Dendritic cell treated with granulocyte-macrophage colony-stimulating factor and Interleukin-4, amounts not matched to agents 40 ng/mL and 50 ng/mL, for 4 days (primary cell): ENCODE measurements at regions not wholly inside any gene's neighbourhood (a gene's known extent, or its start where the extent isn't known, plus 50 kb on each side); places are given as distances from the start of the nearest gene placed in this dataset.
"Not testable (repeated sequence)": the region's sequence is repeated elsewhere in the genome, so short reads cannot be mapped to it uniquely, and the experiment has no call there.

Experiments
- H3K27ac Mint-ChIP-seq: one replicate; pipeline ENCODE4 v1.8.0; 2022; ENCODE audit warnings: mild to moderate bottlenecking, mixed read lengths
- H3K27me3 Mint-ChIP-seq: one replicate; pipeline ENCODE4 v1.8.0; 2022; ENCODE audit warnings: mild to moderate bottlenecking, mixed read lengths
- H3K36me3 Mint-ChIP-seq: one replicate; pipeline ENCODE4 v1.8.0; 2022; ENCODE audit warnings: low read depth, mixed read lengths
- H3K4me1 Mint-ChIP-seq: one replicate; pipeline ENCODE4 v1.8.0; 2022; ENCODE audit warnings: low read depth, mixed read lengths
- H3K4me3 Mint-ChIP-seq: one replicate; pipeline ENCODE4 v1.8.0; 2022; ENCODE audit warnings: mild to moderate bottlenecking, moderate library complexity, mixed read lengths
- H3K9me3 Mint-ChIP-seq: one replicate; pipeline ENCODE4 v1.8.0; 2022; ENCODE audit warnings: mixed read lengths
- intact Hi-C: fragments of 100-400 bp; cut with micrococcal nuclease; formaldehyde crosslinking; loops from one replicate; pipeline ENCODE4 v1.15.0; 2022

- H3K36me3 Mint-ChIP-seq = no peaks in the 10 kb centered on the region
- peaks cover 42% of the 10 kb centered on the region for H3K9me3 Mint-ChIP-seq
- H3K4me3 Mint-ChIP-seq = no peak overlapping the region
- H3K4me1 Mint-ChIP-seq = no peaks in the 10 kb centered on the region
- intact Hi-C loops = no loop called here
- H3K27ac Mint-ChIP-seq = no peak overlapping the region
- no peaks in the 10 kb centered on the region for H3K27me3 Mint-ChIP-seq
These were observed 627.1 kb downstream of the MCTP2 start for GRCh38 chr15:94858449-94858848.

GRCh38 chr15:94858920-94859319, 627.6 kb downstream of the MCTP2 start:
- Mint-ChIP-seq H3K27ac (no peak overlapping the region), H3K4me3 (no peak overlapping the region), H3K36me3 (no peaks in the 10 kb centered on the region), H3K9me3 (peaks cover 42% of the 10 kb centered on the region), H3K4me1 (no peaks in the 10 kb centered on the region), H3K27me3 (no peaks in the 10 kb centered on the region)
- intact Hi-C loops = no loop called here

DNA sequence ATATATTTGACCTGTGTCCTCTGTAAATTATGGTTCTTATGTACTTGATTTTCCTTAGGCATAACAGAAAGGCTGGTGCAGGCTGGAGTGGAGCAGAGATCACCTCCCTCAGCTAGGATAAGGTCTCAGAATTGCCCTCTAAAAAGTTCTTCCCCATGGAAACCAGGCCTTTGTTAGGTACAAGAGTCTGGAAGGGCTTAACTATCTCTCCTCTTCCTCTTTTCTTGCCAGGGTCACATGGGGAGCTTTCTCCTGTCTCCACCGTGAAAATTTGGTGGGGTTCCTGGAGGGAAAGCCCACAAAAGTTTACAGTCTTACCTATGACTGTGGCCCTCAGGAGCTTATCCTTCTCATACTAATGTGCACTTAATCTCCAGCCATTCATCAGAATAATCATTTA, 633.2 kb downstream of the MCTP2 start:
- Mint-ChIP-seq H3K27ac (no peak overlapping the region), H3K36me3 (no peaks in the 10 kb centered on the region), H3K4me3 (no peak overlapping the region), H3K27me3 (no peaks in the 10 kb centered on the region), H3K9me3 (peaks cover 41% of the 10 kb centered on the region), H3K4me1 (no peaks in the 10 kb centered on the region)
- intact Hi-C loops = no loop called here

GRCh38 chr15:94868265-94868664, 636.9 kb downstream of the MCTP2 start:
- H3K4me3 Mint-ChIP-seq, H3K27me3 Mint-ChIP-seq, intact Hi-C loops, H3K4me1 Mint-ChIP-seq, H3K36me3 Mint-ChIP-seq, H3K27ac Mint-ChIP-seq: not testable (repeated sequence)
- H3K9me3 Mint-ChIP-seq = peaks cover 32% of the 10 kb centered on the region

DNA sequence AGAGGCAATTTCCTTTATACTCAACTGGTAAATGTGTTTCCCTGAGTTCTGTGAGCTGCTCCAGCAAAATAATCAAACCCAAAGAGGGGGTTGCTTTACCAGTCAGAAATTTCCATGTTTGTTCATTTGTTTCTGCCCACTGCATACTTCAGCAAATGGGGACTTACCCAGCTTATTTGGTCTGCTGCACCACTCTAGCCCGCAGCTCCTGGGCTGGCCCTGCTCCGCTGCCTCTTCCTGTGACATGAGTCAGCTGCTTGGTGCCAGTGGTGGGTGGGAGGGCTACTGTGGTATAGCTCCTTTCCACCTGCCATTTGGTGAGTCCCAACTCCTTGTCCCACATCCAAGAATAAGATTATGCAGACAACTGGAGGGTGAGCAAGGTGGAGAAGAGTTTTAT, 644.2 kb downstream of the MCTP2 start:
- no peak overlapping the region for H3K27ac Mint-ChIP-seq
- no peaks in the 10 kb centered on the region for H3K4me1 Mint-ChIP-seq
- peaks cover 35% of the 10 kb centered on the region for H3K9me3 Mint-ChIP-seq
- H3K36me3 Mint-ChIP-seq = no peaks in the 10 kb centered on the region
- H3K4me3 Mint-ChIP-seq = no peak overlapping the region
- no peaks in the 10 kb centered on the region for H3K27me3 Mint-ChIP-seq
- intact Hi-C loops = no loop called here

DNA sequence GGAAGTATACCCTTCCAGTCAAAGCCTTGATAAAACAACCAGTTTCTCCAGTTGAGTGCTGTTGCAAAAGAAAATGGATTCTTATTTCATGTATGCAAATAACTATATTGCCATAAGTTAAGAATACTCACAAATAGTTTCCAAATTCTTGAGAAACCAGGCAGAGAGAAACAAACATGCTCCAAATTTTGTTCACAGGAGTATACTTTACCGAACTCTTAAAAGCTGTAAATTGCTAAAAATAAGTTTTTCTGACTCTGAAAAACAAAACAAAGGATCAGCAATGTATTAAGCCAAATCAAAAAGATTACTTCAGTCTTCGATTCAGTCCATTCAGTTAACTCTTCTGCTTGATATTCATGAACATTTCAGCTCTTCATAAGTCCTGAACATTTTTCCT, 646.5 kb downstream of the MCTP2 start:
- H3K4me1 Mint-ChIP-seq = no peaks in the 10 kb centered on the region
- no peak overlapping the region for H3K27ac Mint-ChIP-seq
- peaks cover 42% of the 10 kb centered on the region for H3K9me3 Mint-ChIP-seq
- intact Hi-C loops = no loop called here
- H3K36me3 Mint-ChIP-seq = no peaks in the 10 kb centered on the region
- no peaks in the 10 kb centered on the region for H3K27me3 Mint-ChIP-seq
- H3K4me3 Mint-ChIP-seq = no peak overlapping the region

GRCh38 chr15:94882071-94882712, 650.8 kb downstream of the MCTP2 start:
- Mint-ChIP-seq H3K4me1 (no peaks in the 10 kb centered on the region), H3K36me3 (no peaks in the 10 kb centered on the region), H3K27me3 (no peaks in the 10 kb centered on the region), H3K27ac (no peak overlapping the region), H3K4me3 (no peak overlapping the region), H3K9me3 (peaks cover 20% of the 10 kb centered on the region)
- intact Hi-C loops = no loop called here

- Mint-ChIP-seq H3K27me3 (no peaks in the 10 kb centered on the region), H3K36me3 (no peaks in the 10 kb centered on the region), H3K4me1 (no peaks in the 10 kb centered on the region), H3K4me3 (no peak overlapping the region), H3K27ac (no peak overlapping the region), H3K9me3 (no peaks in the 10 kb centered on the region)
- intact Hi-C loops = no loop called here
These were observed 656.0 kb downstream of the MCTP2 start for GRCh38 chr15:94887391-94887790.

DNA sequence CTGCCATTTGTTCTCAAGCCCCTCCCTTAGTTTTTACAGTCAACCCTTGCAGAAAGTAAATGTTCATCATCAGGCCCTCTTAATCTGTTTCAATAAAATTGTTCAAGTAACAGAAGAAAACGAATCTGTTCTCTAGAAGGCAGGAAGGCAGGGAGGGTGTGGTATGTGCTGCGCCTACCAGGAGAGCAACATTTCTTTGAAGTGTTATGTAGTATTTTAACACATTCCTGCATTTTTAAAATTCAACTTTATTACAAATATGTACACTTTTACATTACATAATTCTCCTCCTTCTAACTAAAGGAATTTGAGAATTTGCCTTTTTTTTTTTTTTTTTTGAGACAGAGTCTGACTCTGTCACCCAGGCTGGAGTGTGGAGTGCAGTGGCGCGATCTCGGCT, 657.8 kb downstream of the MCTP2 start:
- Mint-ChIP-seq H3K4me1 (no peaks in the 10 kb centered on the region), H3K27me3 (no peaks in the 10 kb centered on the region), H3K36me3 (no peaks in the 10 kb centered on the region), H3K9me3 (no peaks in the 10 kb centered on the region), H3K27ac (no peak overlapping the region), H3K4me3 (no peak overlapping the region)
- intact Hi-C loops = no loop called here

DNA sequence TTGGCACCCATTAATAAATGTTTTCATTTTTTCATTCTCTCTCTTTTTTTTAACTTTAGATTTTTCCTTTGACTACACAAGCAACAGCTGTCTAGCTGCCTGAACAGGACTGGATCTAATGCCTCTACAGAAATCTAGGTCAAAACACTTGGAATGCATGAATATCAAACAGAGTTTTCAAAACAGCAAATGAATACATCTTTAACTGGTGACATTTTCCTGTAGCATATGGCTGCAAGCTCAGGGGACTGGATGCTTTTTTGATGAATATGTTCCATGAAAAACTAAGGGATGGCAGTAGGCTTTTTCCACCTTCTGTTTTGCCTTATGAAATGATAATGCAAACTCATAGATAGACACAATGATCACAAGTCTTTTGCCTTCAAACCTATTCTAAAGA, 661.7 kb downstream of the MCTP2 start:
- Mint-ChIP-seq H3K9me3 (peaks cover 14% of the 10 kb centered on the region), H3K27ac (no peak overlapping the region), H3K4me1 (no peaks in the 10 kb centered on the region), H3K27me3 (no peaks in the 10 kb centered on the region), H3K36me3 (no peaks in the 10 kb centered on the region), H3K4me3 (no peak overlapping the region)
- intact Hi-C loops = no loop called here

DNA sequence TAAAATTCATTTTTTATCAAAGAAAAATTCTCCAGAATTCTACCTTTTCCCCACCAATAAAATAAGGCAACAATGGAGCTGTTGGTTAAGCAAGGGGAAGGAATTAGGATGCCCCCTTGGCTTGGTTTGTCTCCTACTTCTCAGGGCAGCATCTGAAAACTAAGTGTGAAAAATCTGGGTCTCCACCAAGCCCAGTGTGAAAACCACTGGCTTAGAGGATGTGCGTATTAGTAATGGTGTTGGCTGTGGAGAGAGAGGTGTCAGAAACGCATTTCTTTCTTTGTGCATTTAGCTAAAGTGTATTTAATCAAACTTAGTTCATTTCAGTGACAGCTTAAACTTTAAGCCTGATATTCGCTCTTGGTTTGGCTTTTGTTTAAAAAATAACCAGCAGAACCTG, 662.7 kb downstream of the MCTP2 start:
- no peak overlapping the region for H3K4me3 Mint-ChIP-seq
- H3K9me3 Mint-ChIP-seq = peaks cover 17% of the 10 kb centered on the region
- H3K27ac Mint-ChIP-seq = no peak overlapping the region
- H3K4me1 Mint-ChIP-seq = no peaks in the 10 kb centered on the region
- no peaks in the 10 kb centered on the region for H3K27me3 Mint-ChIP-seq
- H3K36me3 Mint-ChIP-seq = no peaks in the 10 kb centered on the region
- intact Hi-C loops = no loop called here

GRCh38 chr15:94909510-94909909, 678.1 kb downstream of the MCTP2 start:
- no peak overlapping the region for H3K27ac Mint-ChIP-seq
- intact Hi-C loops = no loop called here
- H3K4me3 Mint-ChIP-seq = no peak overlapping the region
- H3K4me1 Mint-ChIP-seq = no peaks in the 10 kb centered on the region
- H3K9me3 Mint-ChIP-seq = peaks cover 23% of the 10 kb centered on the region
- H3K27me3 Mint-ChIP-seq = no peaks in the 10 kb centered on the region
- no peaks in the 10 kb centered on the region for H3K36me3 Mint-ChIP-seq

- intact Hi-C loops = no loop called here
- Mint-ChIP-seq H3K9me3 (peaks cover 23% of the 10 kb centered on the region), H3K4me1 (no peaks in the 10 kb centered on the region), H3K36me3 (no peaks in the 10 kb centered on the region), H3K27me3 (no peaks in the 10 kb centered on the region), H3K27ac (no peak overlapping the region), H3K4me3 (no peak overlapping the region)
These were observed 678.8 kb downstream of the MCTP2 start for GRCh38 chr15:94910166-94910565.

- Mint-ChIP-seq H3K4me3 (no peak overlapping the region), H3K27ac (no peak overlapping the region), H3K9me3 (peaks cover 14% of the 10 kb centered on the region), H3K27me3 (no peaks in the 10 kb centered on the region), H3K4me1 (no peaks in the 10 kb centered on the region), H3K36me3 (no peaks in the 10 kb centered on the region)
- intact Hi-C loops = no loop called here
These were observed 681.4 kb downstream of the MCTP2 start for GRCh38 chr15:94912760-94913159.

- Mint-ChIP-seq H3K4me1 (no peaks in the 10 kb centered on the region), H3K9me3 (peaks cover 9% of the 10 kb centered on the region), H3K36me3 (no peaks in the 10 kb centered on the region), H3K27ac (no peak overlapping the region), H3K4me3 (no peak overlapping the region), H3K27me3 (no peaks in the 10 kb centered on the region)
- intact Hi-C loops = no loop called here
These were observed 685.7 kb downstream of the MCTP2 start for GRCh38 chr15:94917068-94917467.
